ELR (cell line): ENCODE measurements at regions not wholly inside any gene's neighbourhood (a gene's known extent, or its start where the extent isn't known, plus 50 kb on each side); places are given as distances from the start of the nearest gene placed in this dataset.
"Not testable (repeated sequence)": the region's sequence is repeated elsewhere in the genome, so short reads cannot be mapped to it uniquely, and the experiment has no call there.

Experiments used
- DNase-seq: peaks from one replicate; pipeline ENCODE4 v3.0.0-alpha.2; 2015; ENCODE audit warnings: low read depth

- DNase-seq = no peak
Measured at GRCh38 chr12:126967152-126967551, 1299.8 kb upstream of the TMEM132C start.

GRCh38 chr12:126974779-126975178, 1292.2 kb upstream of the TMEM132C start:
- no peak for DNase-seq

GRCh38 chr12:126976579-126976978, 1290.4 kb upstream of the TMEM132C start:
- no peak for DNase-seq

DNA sequence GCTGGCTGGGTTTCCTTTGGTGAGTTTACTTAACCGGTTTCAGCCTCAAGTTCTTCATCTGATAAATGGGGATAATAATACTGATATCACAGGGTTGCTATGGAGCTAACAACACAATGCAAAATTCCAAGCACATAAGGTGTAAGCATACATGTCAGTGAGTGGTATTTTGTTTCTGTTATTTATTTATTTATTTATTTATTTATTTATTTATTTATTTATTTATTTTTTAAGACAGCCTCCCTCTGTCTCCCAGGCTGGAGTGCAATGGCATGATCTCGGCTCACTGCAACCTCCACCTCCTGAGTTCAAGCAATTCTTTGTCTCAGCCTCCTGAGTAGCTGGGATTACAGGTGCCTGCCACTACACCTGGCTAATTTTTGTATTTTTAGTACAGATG, 1287.4 kb upstream of the TMEM132C start:
- not testable (repeated sequence) for DNase-seq

DNA sequence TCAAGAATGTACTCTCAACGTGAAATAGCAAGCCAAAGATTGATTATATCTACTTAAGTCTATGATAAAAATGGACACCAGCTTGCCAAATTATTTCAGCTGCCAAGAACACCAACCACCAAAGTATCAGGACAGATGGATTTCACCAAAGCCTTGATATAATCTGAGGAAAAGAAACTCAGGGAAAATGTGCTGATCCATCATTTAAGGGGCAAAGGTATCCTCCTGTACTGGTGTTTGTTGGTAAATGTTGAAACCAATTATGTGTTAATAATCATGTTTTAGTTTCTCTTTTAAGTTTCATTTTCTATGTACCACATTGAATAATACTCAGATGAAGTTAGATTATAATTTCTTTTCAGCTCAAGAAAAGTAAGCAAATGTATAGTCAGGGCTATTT, 1284.3 kb upstream of the TMEM132C start:
- no peak for DNase-seq

- DNase-seq = not testable (repeated sequence)
Measured at GRCh38 chr12:126983735-126984134, 1283.2 kb upstream of the TMEM132C start.

DNA sequence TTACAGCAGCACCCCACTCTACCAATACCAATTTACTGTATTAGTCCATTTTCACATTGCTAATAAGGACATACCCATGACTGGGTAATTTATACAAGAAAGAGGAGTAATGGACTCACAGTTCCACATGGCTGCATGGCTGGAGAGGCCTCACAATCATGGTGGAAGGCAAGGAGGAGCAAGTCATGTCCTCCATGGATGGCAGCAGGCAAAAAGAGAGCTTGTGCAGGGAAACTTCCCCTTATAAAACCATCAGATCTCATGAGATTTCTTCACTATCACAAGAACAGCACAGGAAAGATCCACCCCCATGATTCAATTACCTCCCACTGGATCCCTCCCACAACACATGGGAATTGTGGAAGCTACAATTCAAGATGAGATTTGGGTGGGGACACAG, 1281.3 kb upstream of the TMEM132C start:
- not testable (repeated sequence) for DNase-seq

DNA sequence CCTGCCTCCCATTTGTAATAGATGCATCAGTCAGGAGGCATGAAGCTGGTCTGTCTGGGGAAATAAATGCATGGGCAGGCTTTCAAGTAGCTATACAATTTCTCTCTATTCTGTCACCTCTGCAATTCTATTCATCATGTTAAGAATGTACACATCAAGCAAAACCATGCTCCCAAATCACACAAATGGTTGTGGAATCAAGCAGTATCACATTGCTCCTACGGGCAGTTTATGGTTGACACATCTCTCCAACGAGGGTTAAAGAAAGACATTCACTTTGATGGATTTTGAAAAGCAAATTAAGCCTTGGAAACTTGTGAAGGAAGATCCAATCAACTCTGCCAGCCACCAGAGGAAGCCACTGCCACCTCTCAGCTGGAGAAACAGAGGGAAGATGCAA, 1277.4 kb upstream of the TMEM132C start:
- DNase-seq = no peak

- DNase-seq = no peak
Measured at GRCh38 chr12:126993898-126994297, 1273.1 kb upstream of the TMEM132C start.

DNA sequence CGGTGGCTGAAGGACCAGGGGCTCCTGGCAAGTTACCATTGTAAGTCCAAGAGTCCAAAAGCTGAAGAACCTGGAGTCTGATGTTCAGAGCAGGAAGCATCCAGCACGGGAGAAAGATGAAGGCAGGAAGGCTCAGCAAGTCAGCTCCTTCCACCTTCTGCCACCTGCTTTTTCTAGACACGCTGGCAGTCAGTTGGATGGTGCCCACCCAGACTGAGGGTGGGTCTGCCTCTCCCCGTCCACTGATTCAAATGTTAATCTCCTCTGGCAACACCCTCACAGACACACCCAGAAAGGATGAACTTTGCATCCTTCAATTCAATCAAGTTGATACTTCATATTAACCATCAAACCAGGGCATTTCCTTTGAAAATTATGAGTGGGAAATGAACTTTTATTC, 1272.4 kb upstream of the TMEM132C start:
- DNase-seq = no peak

- no peak for DNase-seq
Measured at GRCh38 chr12:126998031-126998430, 1268.9 kb upstream of the TMEM132C start.

DNA sequence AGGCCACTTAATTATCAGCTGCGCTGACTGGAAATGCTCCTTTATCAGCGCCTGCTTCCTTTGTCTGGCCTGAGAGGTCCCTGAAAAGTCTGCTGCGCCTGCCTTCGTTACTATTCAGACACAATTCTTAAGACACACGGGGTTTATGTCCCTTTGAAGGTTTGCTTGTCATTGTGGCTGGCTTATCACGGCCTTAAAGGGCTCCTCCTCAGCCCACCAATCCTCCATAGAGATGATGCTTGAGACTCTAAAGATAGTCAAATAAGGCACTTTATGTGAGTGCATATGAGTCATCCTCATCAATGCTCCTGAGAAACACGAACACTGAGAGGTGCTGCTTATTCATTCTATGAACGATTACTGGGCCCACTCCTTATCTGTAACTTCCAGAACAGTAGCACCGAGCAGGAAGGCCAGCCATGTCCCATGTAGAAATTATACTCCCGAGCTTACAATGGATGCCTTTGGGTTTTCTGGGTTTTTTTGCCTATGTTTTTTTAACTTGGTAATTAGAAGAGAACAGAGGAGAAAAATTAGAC, 1268.2 kb upstream of the TMEM132C start:
- DNase-seq = peak; percentile 6

GRCh38 chr12:126999352-126999751, 1267.6 kb upstream of the TMEM132C start:
- no peak for DNase-seq

GRCh38 chr12:127005406-127005805, 1261.6 kb upstream of the TMEM132C start:
- DNase-seq = no peak

- no peak for DNase-seq
Measured at GRCh38 chr12:127006972-127007371, 1260.0 kb upstream of the TMEM132C start.

GRCh38 chr12:127008755-127009403, 1258.1 kb upstream of the TMEM132C start:
- no peak for DNase-seq

- no peak for DNase-seq
Measured at GRCh38 chr12:127012109-127012508, 1254.9 kb upstream of the TMEM132C start.

DNA sequence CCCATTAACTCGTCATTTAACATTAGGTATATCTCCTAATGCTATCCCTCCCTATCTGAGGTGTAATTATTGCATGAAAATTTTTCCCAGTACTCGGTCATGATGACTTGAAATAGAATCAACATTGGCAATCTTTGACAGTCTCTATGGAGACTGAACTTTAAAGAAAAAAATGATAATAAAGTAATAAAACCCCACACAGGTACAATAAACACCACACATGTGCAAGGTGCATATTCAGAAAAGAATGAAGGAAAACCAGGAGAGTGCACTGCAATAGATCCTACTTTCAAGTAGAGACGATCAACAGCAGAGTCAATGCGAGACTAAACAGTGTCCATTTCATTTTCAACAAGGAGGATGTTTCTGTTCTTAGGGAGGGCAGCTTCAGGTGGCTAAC, 1253.8 kb upstream of the TMEM132C start:
- no peak for DNase-seq

DNA sequence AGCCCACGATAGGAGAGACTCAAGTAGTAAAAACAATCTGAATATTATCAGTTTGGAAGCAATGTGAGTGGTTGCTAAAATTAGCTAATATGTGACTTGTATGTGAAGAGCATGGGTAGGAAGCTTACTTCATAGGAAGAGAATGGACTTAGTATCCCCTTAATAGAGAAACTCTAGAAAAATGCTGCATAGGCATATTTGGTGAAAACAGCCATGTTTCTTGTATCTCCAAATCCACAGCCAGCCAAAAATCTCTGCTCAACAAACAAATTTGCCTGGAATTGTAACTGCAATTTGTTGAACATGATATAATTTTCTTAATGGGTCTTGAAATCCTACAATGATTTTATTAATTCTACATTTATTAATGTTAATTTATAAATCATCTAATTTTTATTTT, 1252.9 kb upstream of the TMEM132C start:
- no peak for DNase-seq

DNA sequence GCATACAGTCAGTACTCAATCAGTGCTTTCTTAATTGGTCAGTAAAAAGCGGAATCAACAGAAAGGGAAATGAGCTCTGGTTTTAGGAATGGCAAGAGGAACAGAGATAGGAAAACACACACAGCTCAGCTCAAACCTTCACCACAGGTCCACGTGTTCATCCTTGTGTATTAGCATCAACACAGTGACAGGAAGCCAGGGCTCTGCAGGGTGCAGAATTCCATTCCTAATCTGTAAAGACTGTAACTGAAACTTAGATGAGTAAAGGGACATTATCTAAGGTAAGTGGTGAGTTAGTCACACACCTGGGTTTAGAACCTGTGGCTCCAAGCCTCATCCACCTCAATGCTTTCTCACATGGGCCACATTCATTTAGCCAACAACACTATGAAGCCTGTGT, 1242.2 kb upstream of the TMEM132C start:
- no peak for DNase-seq

- DNase-seq = peak; percentile 52
Measured at GRCh38 chr12:127025545-127025944, 1241.4 kb upstream of the TMEM132C start.

DNA sequence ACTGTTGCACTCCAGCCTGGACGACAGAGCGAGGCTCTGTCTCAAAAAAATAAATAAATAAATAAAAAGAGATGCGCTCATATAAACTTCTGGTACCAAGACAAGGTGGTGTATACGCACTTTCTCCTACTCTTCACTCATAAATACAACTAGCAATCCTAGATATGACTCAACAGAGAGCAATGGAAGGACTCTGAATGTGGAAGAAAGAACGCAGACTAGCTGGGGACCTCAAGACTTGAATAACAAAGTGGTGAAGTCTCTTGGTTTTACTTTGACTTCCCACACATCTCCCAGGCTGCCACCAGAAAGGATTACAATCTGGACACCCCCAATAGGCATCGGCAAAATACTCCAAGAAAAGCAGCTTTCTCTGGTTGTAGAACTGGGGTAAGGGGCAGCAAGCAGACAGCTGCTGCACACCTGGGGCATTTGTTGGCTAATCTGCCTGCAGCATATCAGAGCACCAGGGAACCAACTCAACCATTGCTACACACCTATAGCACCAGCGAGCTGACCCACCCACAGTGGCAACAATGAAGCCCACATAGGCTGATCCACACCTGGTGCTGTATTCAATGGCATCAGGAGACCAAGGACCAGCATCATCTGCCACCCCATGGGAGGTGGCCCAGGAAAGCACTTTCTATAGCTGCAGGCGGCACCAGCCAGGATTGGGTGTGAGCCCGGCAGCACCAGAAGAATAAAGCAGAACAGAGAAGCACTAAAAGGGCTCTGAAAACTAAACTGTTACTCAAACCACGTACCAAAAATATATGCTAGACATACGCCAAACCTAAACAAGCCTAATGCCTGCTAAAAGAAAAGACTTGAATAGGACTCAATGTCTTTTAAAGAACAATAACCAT, 1231.7 kb upstream of the TMEM132C start:
- DNase-seq = peak; percentile 62

DNA sequence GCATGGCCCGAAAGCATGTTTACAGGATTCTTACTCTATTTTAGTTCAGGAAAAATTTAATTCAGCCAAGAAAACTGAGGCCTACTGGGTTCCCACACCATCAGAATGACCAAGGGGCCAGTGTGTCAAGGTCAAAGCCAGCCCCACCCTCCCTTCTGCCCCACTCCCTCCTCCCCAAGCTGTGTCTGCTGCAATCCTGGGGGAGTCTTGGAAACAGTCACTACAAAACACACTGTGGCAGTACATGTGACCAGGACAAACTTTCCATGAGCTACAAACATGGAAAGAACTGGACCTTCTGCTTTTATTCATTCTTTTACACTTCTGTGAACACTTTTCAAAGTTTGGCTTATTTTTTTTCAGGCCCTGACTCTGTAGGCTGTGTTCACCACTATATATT, 1228.8 kb upstream of the TMEM132C start:
- DNase-seq = no peak
